SJCRH30 (cell line): ENCODE measurements at regions not wholly inside any gene's neighbourhood (a gene's known extent, or its start where the extent isn't known, plus 50 kb on each side); places are given as distances from the start of the nearest gene placed in this dataset.
A peak's percentile ranks its signal among the peaks of the same experiment; 100 is the strongest.
"Not testable (repeated sequence)": the region's sequence is repeated elsewhere in the genome, so short reads cannot be mapped to it uniquely, and the experiment has no call there.

Experiments
- DNase-seq, 2 experiments: peaks; one replicate each; pipeline ENCODE4 v3.0.0-alpha.2; 2015 to 2020
- H3K27ac ChIP-seq: fragments of 250-450 bp; sonication (Bioruptor Pico); 2 replicates; pipeline ENCODE4 v1.5.1; 2020; ENCODE audit warnings: mild to moderate bottlenecking, moderate library complexity
- H3K27me3 ChIP-seq: fragments of 250-450 bp; sonication (Bioruptor Pico); 2 replicates; pipeline ENCODE4 v1.5.1; 2020; ENCODE audit warnings: mild to moderate bottlenecking, moderate library complexity
- H3K36me3 ChIP-seq: fragments of 250-450 bp; sonication (Bioruptor Pico); 2 replicates; pipeline ENCODE4 v1.5.1; 2020; ENCODE audit warnings: mild to moderate bottlenecking, moderate library complexity
- H3K4me1 ChIP-seq: fragments of 250-450 bp; sonication (Bioruptor Pico); 2 replicates; pipeline ENCODE4 v1.5.1; 2020; ENCODE audit warnings: mild to moderate bottlenecking, moderate library complexity
- H3K4me3 ChIP-seq: fragments of 250-450 bp; sonication (Bioruptor Pico); 2 replicates; pipeline ENCODE4 v1.5.1; 2020; ENCODE audit warnings: mild to moderate bottlenecking, moderate library complexity
- H3K9me3 ChIP-seq: fragments of 250-450 bp; sonication (Bioruptor Pico); replicated peaks from 2 replicates; pipeline ENCODE4 v1.5.1; 2020; ENCODE audit warnings: mild to moderate bottlenecking, moderate library complexity

- H3K27ac ChIP-seq = no peak overlapping the region
- H3K4me3 ChIP-seq = no peak overlapping the region
- H3K4me1 ChIP-seq = peaks cover 19% of the 10 kb centered on the region
- H3K36me3 ChIP-seq = no peaks in the 10 kb centered on the region
- peaks cover 6% of the 10 kb centered on the region for H3K9me3 ChIP-seq
- no peak for DNase-seq
- H3K27me3 ChIP-seq = no peaks in the 10 kb centered on the region
These were observed 170.0 kb upstream of the COPS8 start for GRCh38 chr2:236915726-236916125.

GRCh38 chr2:236916181-236916580 is 169.5 kb upstream of the COPS8 start:
- Histone ChIP-seq H3K36me3 (no peaks in the 10 kb centered on the region), H3K27me3 (no peaks in the 10 kb centered on the region), H3K27ac (no peak overlapping the region), H3K9me3 (peaks cover 6% of the 10 kb centered on the region), H3K4me1 (peaks cover 19% of the 10 kb centered on the region), H3K4me3 (no peak overlapping the region)
- DNase-seq = no peak

GRCh38 chr2:236916651-236917050 is 169.0 kb upstream of the COPS8 start:
- Histone ChIP-seq H3K4me1 (peaks cover 19% of the 10 kb centered on the region), H3K36me3 (no peaks in the 10 kb centered on the region), H3K27ac (no peak overlapping the region), H3K9me3 (peaks cover 6% of the 10 kb centered on the region), H3K27me3 (no peaks in the 10 kb centered on the region), H3K4me3 (no peak overlapping the region)
- no peak for DNase-seq

- no peak for DNase-seq
- H3K36me3 ChIP-seq = no peaks in the 10 kb centered on the region
- H3K9me3 ChIP-seq = peaks cover 6% of the 10 kb centered on the region
- peak overlapping the region; percentile 88; the same call in 1 of the 2 replicates for H3K27ac ChIP-seq
- peaks cover 17% of the 10 kb centered on the region for H3K4me1 ChIP-seq
- H3K27me3 ChIP-seq = no peaks in the 10 kb centered on the region
- no peak overlapping the region for H3K4me3 ChIP-seq
These were observed 168.5 kb upstream of the COPS8 start for GRCh38 chr2:236917164-236917563.

- no peaks in the 10 kb centered on the region for H3K9me3 ChIP-seq
- peak overlapping the region; percentile 9 for H3K4me3 ChIP-seq
- H3K4me1 ChIP-seq = peaks cover 15% of the 10 kb centered on the region
- no peaks in the 10 kb centered on the region for H3K27me3 ChIP-seq
- no peaks in the 10 kb centered on the region for H3K36me3 ChIP-seq
- DNase-seq = peak in 1 of 2 experiments; percentile 28
- H3K27ac ChIP-seq = peak overlapping the region; percentile 88
These were observed 167.1 kb upstream of the COPS8 start for GRCh38 chr2:236918545-236918944.

GRCh38 chr2:236919209-236919608 is 166.5 kb upstream of the COPS8 start:
- H3K27me3 ChIP-seq = no peaks in the 10 kb centered on the region
- H3K4me3 ChIP-seq = no peak overlapping the region
- H3K4me1 ChIP-seq = peaks cover 15% of the 10 kb centered on the region
- DNase-seq = peak in 1 of 2 experiments; percentile 32
- H3K9me3 ChIP-seq = no peaks in the 10 kb centered on the region
- H3K36me3 ChIP-seq = no peaks in the 10 kb centered on the region
- peak overlapping the region; percentile 88 for H3K27ac ChIP-seq

GRCh38 chr2:236919801-236920379 is 165.8 kb upstream of the COPS8 start:
- not testable (repeated sequence) for H3K4me3 ChIP-seq, H3K27ac ChIP-seq, DNase-seq, H3K27me3 ChIP-seq, H3K36me3 ChIP-seq, H3K9me3 ChIP-seq
- H3K4me1 ChIP-seq = peaks cover 15% of the 10 kb centered on the region

- Histone ChIP-seq H3K27ac (no peak overlapping the region), H3K4me1 (peaks cover 24% of the 10 kb centered on the region), H3K9me3 (no peaks in the 10 kb centered on the region), H3K27me3 (no peaks in the 10 kb centered on the region), H3K4me3 (no peak overlapping the region), H3K36me3 (no peaks in the 10 kb centered on the region)
- DNase-seq = no peak
These were observed 163.6 kb upstream of the COPS8 start for GRCh38 chr2:236922061-236922460.

GRCh38 chr2:236928380-236929037 is 157.2 kb upstream of the COPS8 start:
- no peak for DNase-seq
- Histone ChIP-seq H3K27ac (no peak overlapping the region), H3K4me1 (peaks cover 21% of the 10 kb centered on the region), H3K27me3 (no peaks in the 10 kb centered on the region), H3K36me3 (no peaks in the 10 kb centered on the region), H3K9me3 (peaks cover 3% of the 10 kb centered on the region; the same call in 1 of the 2 replicates), H3K4me3 (no peak overlapping the region)

GRCh38 chr2:236932831-236933361 is 152.8 kb upstream of the COPS8 start:
- Histone ChIP-seq H3K9me3 (peaks cover 3% of the 10 kb centered on the region; the same call in 1 of the 2 replicates), H3K4me1 (peaks cover 14% of the 10 kb centered on the region), H3K27ac (peak overlapping the region; percentile 62), H3K4me3 (no peak overlapping the region), H3K27me3 (no peaks in the 10 kb centered on the region), H3K36me3 (no peaks in the 10 kb centered on the region)
- no peak for DNase-seq

- no peak for DNase-seq
- H3K9me3 ChIP-seq = no peaks in the 10 kb centered on the region
- H3K4me1 ChIP-seq = peaks cover 14% of the 10 kb centered on the region
- no peaks in the 10 kb centered on the region for H3K27me3 ChIP-seq
- H3K4me3 ChIP-seq = no peak overlapping the region
- no peak overlapping the region for H3K27ac ChIP-seq
- no peaks in the 10 kb centered on the region for H3K36me3 ChIP-seq
These were observed 151.5 kb upstream of the COPS8 start for GRCh38 chr2:236934166-236934565.

- Histone ChIP-seq H3K4me3 (no peak overlapping the region), H3K9me3 (no peaks in the 10 kb centered on the region), H3K27me3 (no peaks in the 10 kb centered on the region), H3K27ac (no peak overlapping the region), H3K36me3 (no peaks in the 10 kb centered on the region), H3K4me1 (peaks cover 15% of the 10 kb centered on the region)
- DNase-seq = no peak
These were observed 151.0 kb upstream of the COPS8 start for GRCh38 chr2:236934656-236935055.

GRCh38 chr2:236935083-236935482 is 150.6 kb upstream of the COPS8 start:
- peaks cover 19% of the 10 kb centered on the region for H3K4me1 ChIP-seq
- no peak overlapping the region for H3K4me3 ChIP-seq
- no peak overlapping the region for H3K27ac ChIP-seq
- H3K27me3 ChIP-seq = no peaks in the 10 kb centered on the region
- no peaks in the 10 kb centered on the region for H3K9me3 ChIP-seq
- DNase-seq = no peak
- H3K36me3 ChIP-seq = no peaks in the 10 kb centered on the region

- Histone ChIP-seq H3K36me3 (no peaks in the 10 kb centered on the region), H3K4me3 (no peak overlapping the region), H3K27me3 (no peaks in the 10 kb centered on the region), H3K9me3 (no peaks in the 10 kb centered on the region), H3K4me1 (peaks cover 24% of the 10 kb centered on the region), H3K27ac (no peak overlapping the region)
- no peak for DNase-seq
These were observed 149.9 kb upstream of the COPS8 start for GRCh38 chr2:236935631-236936445.

GRCh38 chr2:236936446-236936940 is 149.2 kb upstream of the COPS8 start:
- no peak overlapping the region for H3K27ac ChIP-seq
- no peak overlapping the region for H3K4me3 ChIP-seq
- no peaks in the 10 kb centered on the region for H3K36me3 ChIP-seq
- no peaks in the 10 kb centered on the region for H3K27me3 ChIP-seq
- H3K9me3 ChIP-seq = no peaks in the 10 kb centered on the region
- H3K4me1 ChIP-seq = peaks cover 27% of the 10 kb centered on the region
- DNase-seq = no peak
